Gastrocnemius medialis (tissue), 4 donors: ENCODE measurements at regions not wholly inside any gene's neighbourhood (a gene's known extent, or its start where the extent isn't known, plus 50 kb on each side); places are given as distances from the start of the nearest gene placed in this dataset.

Source experiments
- ATAC-seq, 2 donors: fragments of 150-250 bp; one replicate each; pipeline ENCODE4 v1.9.1; 2016
- DNase-seq, 2 donors: peaks; one replicate each; pipeline ENCODE4 v3.0.0-alpha.2; 2019
- H3K27ac ChIP-seq, 4 donors: fragments of 200-600 bp; sonication (generic); 1 replicate in 1 of 4; 2 replicates in 3 of 4; pipeline ENCODE4 v1.5.1; 2016 to 2018; ENCODE audit warnings: mild to moderate bottlenecking in 2 of 4, moderate library complexity in 1 of 4
- H3K27me3 ChIP-seq, 3 donors: fragments of 200-600 bp; sonication (generic) in 2 of 3; 1 replicate in 1 of 3; 2 replicates in 2 of 3; pipeline versions ENCODE4 v1.5.1 to v1.6.0; 2016 to 2019; ENCODE audit warnings: mild to moderate bottlenecking in 1 of 3, moderate library complexity in 1 of 3
- H3K36me3 ChIP-seq, 2 donors: fragments of 200-600 bp; sonication (generic) in 1 of 2; one replicate each; pipeline ENCODE4 v1.5.1; 2017 to 2018
- H3K4me1 ChIP-seq, 2 donors: fragments of 200-600 bp; sonication (generic) in 1 of 2; one replicate each; pipeline ENCODE4 v1.5.1; 2016 to 2017; ENCODE audit warnings: mild to moderate bottlenecking in 2 of 2
- H3K4me3 ChIP-seq, 4 donors: fragments of 200-600 bp; sonication (generic) in 3 of 4; 1 replicate in 1 of 4; 2 replicates in 3 of 4; pipeline ENCODE4 v1.5.1; 2016 to 2019; ENCODE audit warnings: mild to moderate bottlenecking in 2 of 4
- H3K9me3 ChIP-seq, 3 donors: fragments of 200-600 bp; sonication (generic) in 2 of 3; 1 replicate in 1 of 3; 2 replicates in 2 of 3; pipeline ENCODE4 v1.5.1; 2016 to 2019
- POLR2A ChIP-seq, 2 donors: fragments of 450-650 bp; IDR thresholded peaks; one replicate each; pipeline ENCODE4 v1.6.1; 2017; ENCODE audit warnings: antibody characterized with exemption in 2 of 2, mild to moderate bottlenecking in 2 of 2, moderate library complexity in 2 of 2
- in situ Hi-C, 4 donors: fragments of 200-750 bp; cut with MboI; loops; one replicate each; pipeline versions ENCODE4 v1.15.0 to v1.8.0; 2017; ENCODE audit warnings: low sequenced_read_pairs in 4 of 4
- intact Hi-C: fragments of 100-400 bp; cut with DNase I; formaldehyde crosslinking; loops from one replicate; pipeline ENCODE4 v1.15.1; 2023; ENCODE audit warnings: low total_unique reads
- TF ChIP-seq, protein P1 (sequence below), 5 experiments: fragments of 450-650 bp in 3 of 5; fragments of 200-600 bp in 2 of 5; sonication (generic) in 2 of 5; IDR thresholded peaks in 4 of 5; conservative IDR thresholded peaks in 1 of 5; 1 replicate in 4 of 5; 2 replicates in 1 of 5; pipeline ENCODE4 v1.5.1; 2016 to 2019; ENCODE audit warnings: antibody characterized with exemption in 5 of 5, mild to moderate bottlenecking in 3 of 5, moderate library complexity in 3 of 5

DNA sequence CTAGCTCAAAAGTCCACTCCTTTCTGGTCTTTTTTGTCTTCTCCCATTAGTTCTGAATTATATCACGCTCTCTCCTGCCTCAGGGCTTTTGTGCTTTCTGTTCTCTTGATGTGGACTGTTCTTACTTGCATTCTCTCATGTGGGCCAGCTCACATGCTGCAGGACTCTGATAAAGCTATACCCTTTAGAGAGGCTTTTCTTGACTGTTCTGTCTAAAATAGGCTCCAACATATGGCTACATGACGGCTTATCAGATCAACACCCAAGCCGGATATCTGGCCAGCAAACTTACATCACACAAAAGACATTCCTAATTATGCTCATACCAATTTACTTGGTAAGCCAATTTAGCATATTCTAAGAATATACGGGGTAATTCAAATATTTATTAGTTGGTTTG lies 1494.5 kb downstream of the TECRL start:
- intact Hi-C loops = no loop called here
- no peaks in the 10 kb centered on the region for H3K36me3 ChIP-seq
- H3K9me3 ChIP-seq = no peaks in the 10 kb centered on the region
- H3K4me3 ChIP-seq = no peak overlapping the region
- no peaks in the 10 kb centered on the region for H3K27me3 ChIP-seq
- DNase-seq = no peak
- H3K27ac ChIP-seq = no peak overlapping the region
- no peaks in the 10 kb centered on the region for H3K4me1 ChIP-seq
- ATAC-seq = no peak
- in situ Hi-C loops = no loop called here
- TF ChIP-seq, protein P1, sequence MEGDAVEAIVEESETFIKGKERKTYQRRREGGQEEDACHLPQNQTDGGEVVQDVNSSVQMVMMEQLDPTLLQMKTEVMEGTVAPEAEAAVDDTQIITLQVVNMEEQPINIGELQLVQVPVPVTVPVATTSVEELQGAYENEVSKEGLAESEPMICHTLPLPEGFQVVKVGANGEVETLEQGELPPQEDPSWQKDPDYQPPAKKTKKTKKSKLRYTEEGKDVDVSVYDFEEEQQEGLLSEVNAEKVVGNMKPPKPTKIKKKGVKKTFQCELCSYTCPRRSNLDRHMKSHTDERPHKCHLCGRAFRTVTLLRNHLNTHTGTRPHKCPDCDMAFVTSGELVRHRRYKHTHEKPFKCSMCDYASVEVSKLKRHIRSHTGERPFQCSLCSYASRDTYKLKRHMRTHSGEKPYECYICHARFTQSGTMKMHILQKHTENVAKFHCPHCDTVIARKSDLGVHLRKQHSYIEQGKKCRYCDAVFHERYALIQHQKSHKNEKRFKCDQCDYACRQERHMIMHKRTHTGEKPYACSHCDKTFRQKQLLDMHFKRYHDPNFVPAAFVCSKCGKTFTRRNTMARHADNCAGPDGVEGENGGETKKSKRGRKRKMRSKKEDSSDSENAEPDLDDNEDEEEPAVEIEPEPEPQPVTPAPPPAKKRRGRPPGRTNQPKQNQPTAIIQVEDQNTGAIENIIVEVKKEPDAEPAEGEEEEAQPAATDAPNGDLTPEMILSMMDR (IDR thresholded peaks at IDR 0.05 in 4 of 5, conservative IDR thresholded peaks at IDR 0.05 in 1 of 5) = no peak
- TF ChIP-seq POLR2A (IDR thresholded peaks at IDR 0.05) = no peak

GRCh38 chr4:62913065-62913464 lies 1496.2 kb downstream of the TECRL start:
- in situ Hi-C loops = no loop called here
- no peaks in the 10 kb centered on the region for H3K36me3 ChIP-seq

GRCh38 chr4:62912531-62912930 lies 1496.7 kb downstream of the TECRL start:
- Histone ChIP-seq H3K4me1 (no peaks in the 10 kb centered on the region), H3K9me3 (no peaks in the 10 kb centered on the region), H3K36me3 (no peaks in the 10 kb centered on the region), H3K4me3 (no peak overlapping the region), H3K27ac (no peak overlapping the region), H3K27me3 (no peaks in the 10 kb centered on the region)
- in situ Hi-C loops (no loop called here), intact Hi-C loops (no loop called here)
- ATAC-seq (no peak), DNase-seq (no peak)
- TF ChIP-seq POLR2A (IDR thresholded peaks at IDR 0.05) = no peak
- TF ChIP-seq, protein P1 (IDR thresholded peaks at IDR 0.05 in 4 of 5, conservative IDR thresholded peaks at IDR 0.05 in 1 of 5) = no peak

More at GRCh38 chr4:62913065-62913464, 1496.2 kb downstream of the TECRL start:
- H3K27ac ChIP-seq = no peak overlapping the region
- H3K9me3 ChIP-seq = no peaks in the 10 kb centered on the region
- TF ChIP-seq, protein P1 (IDR thresholded peaks at IDR 0.05 in 4 of 5, conservative IDR thresholded peaks at IDR 0.05 in 1 of 5) = no peak
- no peak for TF ChIP-seq POLR2A (IDR thresholded peaks at IDR 0.05)
- DNase-seq (no peak), ATAC-seq (no peak)
- intact Hi-C loops = no loop called here
- no peaks in the 10 kb centered on the region for H3K4me1 ChIP-seq
- H3K27me3 ChIP-seq = no peaks in the 10 kb centered on the region
- no peak overlapping the region for H3K4me3 ChIP-seq

DNA sequence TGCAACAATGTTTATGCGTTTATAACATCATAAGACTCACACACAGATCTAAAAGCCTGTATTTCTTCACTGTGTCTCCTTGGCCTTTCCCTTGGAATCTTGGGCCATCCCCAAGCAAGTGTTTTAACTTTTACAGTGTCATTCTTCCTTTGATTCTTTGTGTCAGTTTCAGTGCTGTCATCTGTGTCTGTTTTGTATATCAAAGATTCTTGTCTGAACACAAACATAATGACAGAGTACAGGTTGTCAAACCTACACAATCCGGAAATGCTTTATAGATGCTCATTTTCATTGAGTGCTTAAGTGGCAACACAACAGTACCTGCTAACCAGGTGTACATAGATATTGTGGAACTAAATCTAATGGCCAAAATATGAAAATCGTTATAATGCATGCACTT lies 1500.0 kb downstream of the TECRL start:
- intact Hi-C loops = no loop called here
- in situ Hi-C loops = no loop called here

DNA sequence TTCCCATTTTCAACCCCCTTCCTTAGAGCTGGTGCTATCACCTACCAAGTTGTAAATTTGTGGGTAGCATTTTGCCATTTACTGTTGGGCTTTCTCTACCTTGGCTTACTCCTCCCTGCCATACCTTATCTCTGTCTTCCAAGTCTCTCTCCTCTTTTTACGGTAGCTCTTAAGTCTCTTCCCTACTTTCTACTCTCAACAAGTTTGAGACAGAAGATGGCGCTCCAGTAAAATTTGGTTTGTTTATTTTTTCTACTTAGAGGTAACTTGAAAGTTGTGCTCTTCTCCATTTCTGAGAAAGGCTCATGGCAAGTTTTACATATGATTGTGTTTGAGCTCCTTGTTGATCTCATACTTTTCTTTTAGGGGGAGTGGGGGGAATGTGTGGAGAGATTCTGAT lies 1508.1 kb downstream of the TECRL start:
- H3K36me3 ChIP-seq = no peaks in the 10 kb centered on the region
- DNase-seq (no peak), ATAC-seq (no peak)
- H3K9me3 ChIP-seq = no peaks in the 10 kb centered on the region
- intact Hi-C loops = no loop called here
- no peaks in the 10 kb centered on the region for H3K4me1 ChIP-seq
- H3K4me3 ChIP-seq = no peak overlapping the region
- TF ChIP-seq, protein P1 (IDR thresholded peaks at IDR 0.05 in 4 of 5, conservative IDR thresholded peaks at IDR 0.05 in 1 of 5) = no peak
- no peak for TF ChIP-seq POLR2A (IDR thresholded peaks at IDR 0.05)
- no peak overlapping the region for H3K27ac ChIP-seq
- no peaks in the 10 kb centered on the region for H3K27me3 ChIP-seq
- in situ Hi-C loops = no loop called here

More for the DNA sequence above, 1500.0 kb downstream of the TECRL start:
- DNase-seq (no peak), ATAC-seq (no peak)
- Histone ChIP-seq H3K27me3 (no peaks in the 10 kb centered on the region), H3K27ac (no peak overlapping the region), H3K36me3 (no peaks in the 10 kb centered on the region), H3K4me1 (no peaks in the 10 kb centered on the region), H3K9me3 (no peaks in the 10 kb centered on the region), H3K4me3 (no peak overlapping the region)
- TF ChIP-seq, protein P1 (IDR thresholded peaks at IDR 0.05 in 4 of 5, conservative IDR thresholded peaks at IDR 0.05 in 1 of 5) = no peak
- TF ChIP-seq POLR2A (IDR thresholded peaks at IDR 0.05) = no peak
